Nephron progenitor cell (in vitro differentiated cells): ENCODE measurements at regions not wholly inside any gene's neighbourhood (a gene's known extent, or its start where the extent isn't known, plus 50 kb on each side); places are given as distances from the start of the nearest gene placed in this dataset.
"Not testable (repeated sequence)": the region's sequence is repeated elsewhere in the genome, so short reads cannot be mapped to it uniquely, and the experiment has no call there.

Experiments used
- DNase-seq: peaks from one replicate; pipeline ENCODE4 v3.0.0; 2021
- H3K27ac Mint-ChIP-seq: 2 replicates; pipeline ENCODE4 v1.8.0; 2021; ENCODE audit warnings: mild to moderate bottlenecking, moderate library complexity, mixed read lengths
- H3K27me3 Mint-ChIP-seq: 2 replicates; pipeline ENCODE4 v1.8.0; 2021; ENCODE audit warnings: mild to moderate bottlenecking, low read depth, mixed read lengths; ENCODE audit not compliant: poor library complexity
- H3K36me3 Mint-ChIP-seq: 2 replicates; pipeline ENCODE4 v1.8.0; 2021; ENCODE audit warnings: low read depth, mixed read lengths
- H3K4me1 Mint-ChIP-seq: 2 replicates; pipeline ENCODE4 v1.8.0; 2021; ENCODE audit warnings: mixed read lengths
- H3K4me3 Mint-ChIP-seq: 2 replicates; pipeline ENCODE4 v1.8.0; 2021; ENCODE audit warnings: mild to moderate bottlenecking, moderate library complexity, mixed read lengths
- H3K9me3 Mint-ChIP-seq: 2 replicates; pipeline ENCODE4 v1.8.0; 2021; ENCODE audit warnings: mild to moderate bottlenecking, moderate library complexity, mixed read lengths
- CTCF ChIP-seq: fragments of 200-600 bp; sonication (generic); IDR thresholded peaks from 2 replicates; pipeline ENCODE4 v1.5.0; 2021; ENCODE audit warnings: antibody characterized with exemption

GRCh38 chr11:67780056-67780455 is 105.6 kb upstream of the ALDH3B2 start:
- TF ChIP-seq CTCF, result no peak
- Mint-ChIP-seq H3K36me3 (no peaks in the 10 kb centered on the region), H3K4me1 (no peaks in the 10 kb centered on the region), H3K4me3 (no peak overlapping the region), H3K27ac (no peak overlapping the region), H3K27me3 (peaks cover 13% of the 10 kb centered on the region), H3K9me3 (peaks cover 4% of the 10 kb centered on the region)
- DNase-seq, result no peak

- H3K36me3 Mint-ChIP-seq, DNase-seq, H3K27ac Mint-ChIP-seq, H3K9me3 Mint-ChIP-seq, H3K4me1 Mint-ChIP-seq, H3K4me3 Mint-ChIP-seq: not testable (repeated sequence)
- peaks cover 15% of the 10 kb centered on the region for H3K27me3 Mint-ChIP-seq
Measured at GRCh38 chr11:67779189-67779875, 104.9 kb upstream of the ALDH3B2 start.

GRCh38 chr11:67776852-67777520 is 102.6 kb upstream of the ALDH3B2 start:
- Mint-ChIP-seq H3K27me3 (peaks cover 20% of the 10 kb centered on the region), H3K27ac (no peak overlapping the region), H3K36me3 (no peaks in the 10 kb centered on the region), H3K9me3 (peaks cover under 1% of the 10 kb centered on the region), H3K4me1 (no peaks in the 10 kb centered on the region), H3K4me3 (no peak overlapping the region)
- TF ChIP-seq CTCF, result no peak
- DNase-seq, result no peak

GRCh38 chr11:67774175-67774574 is 99.8 kb upstream of the ALDH3B2 start:
- H3K27ac Mint-ChIP-seq, H3K36me3 Mint-ChIP-seq, H3K4me1 Mint-ChIP-seq, H3K4me3 Mint-ChIP-seq, H3K9me3 Mint-ChIP-seq, DNase-seq: not testable (repeated sequence)
- peaks cover 23% of the 10 kb centered on the region for H3K27me3 Mint-ChIP-seq

GRCh38 chr11:67768001-67768730 is 93.7 kb upstream of the ALDH3B2 start:
- DNase-seq, H3K36me3 Mint-ChIP-seq, H3K4me3 Mint-ChIP-seq, H3K4me1 Mint-ChIP-seq, H3K9me3 Mint-ChIP-seq, H3K27ac Mint-ChIP-seq: not testable (repeated sequence)
- peaks cover 15% of the 10 kb centered on the region for H3K27me3 Mint-ChIP-seq

- Mint-ChIP-seq H3K27ac (peak overlapping the region; percentile 20), H3K4me1 (peaks cover 45% of the 10 kb centered on the region), H3K27me3 (peaks cover 10% of the 10 kb centered on the region)
- H3K36me3 Mint-ChIP-seq, H3K9me3 Mint-ChIP-seq, DNase-seq, H3K4me3 Mint-ChIP-seq: not testable (repeated sequence)
Measured at GRCh38 chr11:67761211-67761610, 86.8 kb upstream of the ALDH3B2 start.

GRCh38 chr11:67759321-67759720 is 84.9 kb upstream of the ALDH3B2 start:
- not testable (repeated sequence) for H3K27ac Mint-ChIP-seq, H3K36me3 Mint-ChIP-seq, DNase-seq, H3K27me3 Mint-ChIP-seq, H3K4me3 Mint-ChIP-seq, H3K9me3 Mint-ChIP-seq
- H3K4me1 Mint-ChIP-seq, result peaks cover 48% of the 10 kb centered on the region

GRCh38 chr11:67758467-67758866 is 84.0 kb upstream of the ALDH3B2 start:
- H3K36me3 Mint-ChIP-seq, H3K9me3 Mint-ChIP-seq, H3K27me3 Mint-ChIP-seq, DNase-seq, H3K27ac Mint-ChIP-seq, H3K4me3 Mint-ChIP-seq: not testable (repeated sequence)
- peaks cover 49% of the 10 kb centered on the region for H3K4me1 Mint-ChIP-seq

- peak overlapping the region; percentile 15 for H3K4me3 Mint-ChIP-seq
- DNase-seq, result not testable (repeated sequence)
- H3K27ac Mint-ChIP-seq, result peak overlapping the region; percentile 68
Measured at GRCh38 chr11:67758009-67758408, 83.6 kb upstream of the ALDH3B2 start.

GRCh38 chr11:67753820-67754219 is 79.4 kb upstream of the ALDH3B2 start:
- not testable (repeated sequence) for H3K27me3 Mint-ChIP-seq, H3K36me3 Mint-ChIP-seq, DNase-seq, H3K27ac Mint-ChIP-seq, H3K9me3 Mint-ChIP-seq, H3K4me3 Mint-ChIP-seq
- H3K4me1 Mint-ChIP-seq, result peaks cover 29% of the 10 kb centered on the region

More at GRCh38 chr11:67758009-67758408, 83.6 kb upstream of the ALDH3B2 start:
- H3K27me3 Mint-ChIP-seq, H3K36me3 Mint-ChIP-seq, H3K9me3 Mint-ChIP-seq: not testable (repeated sequence)
- peaks cover 53% of the 10 kb centered on the region for H3K4me1 Mint-ChIP-seq
